Hepatocyte (in vitro differentiated cells): ENCODE measurements at regions not wholly inside any gene's neighbourhood (a gene's known extent, or its start where the extent isn't known, plus 50 kb on each side); places are given as distances from the start of the nearest gene placed in this dataset.

ENCODE experiments used
- EZH2 ChIP-seq: fragments of 200-600 bp; sonication (generic); IDR thresholded peaks from 2 replicates; pipeline ENCODE4 v1.6.1; 2016; ENCODE audit warnings: antibody characterized with exemption, mild to moderate bottlenecking, borderline replicate concordance
- EZH2phosphoT487 ChIP-seq: fragments of 200-600 bp; sonication (generic); IDR thresholded peaks from one replicate; pipeline ENCODE4 v1.6.1; 2018; ENCODE audit warnings: antibody characterized with exemption, mild to moderate bottlenecking, low read depth, moderate library complexity; ENCODE audit not compliant: unreplicated experiment, severe bottlenecking
- TF ChIP-seq, protein P1 (sequence below): fragments of 200-600 bp; sonication (generic); IDR thresholded peaks from 2 replicates; pipeline ENCODE4 v1.5.1; 2016; ENCODE audit warnings: antibody characterized with exemption, mild to moderate bottlenecking; ENCODE audit not compliant: poor library complexity

DNA sequence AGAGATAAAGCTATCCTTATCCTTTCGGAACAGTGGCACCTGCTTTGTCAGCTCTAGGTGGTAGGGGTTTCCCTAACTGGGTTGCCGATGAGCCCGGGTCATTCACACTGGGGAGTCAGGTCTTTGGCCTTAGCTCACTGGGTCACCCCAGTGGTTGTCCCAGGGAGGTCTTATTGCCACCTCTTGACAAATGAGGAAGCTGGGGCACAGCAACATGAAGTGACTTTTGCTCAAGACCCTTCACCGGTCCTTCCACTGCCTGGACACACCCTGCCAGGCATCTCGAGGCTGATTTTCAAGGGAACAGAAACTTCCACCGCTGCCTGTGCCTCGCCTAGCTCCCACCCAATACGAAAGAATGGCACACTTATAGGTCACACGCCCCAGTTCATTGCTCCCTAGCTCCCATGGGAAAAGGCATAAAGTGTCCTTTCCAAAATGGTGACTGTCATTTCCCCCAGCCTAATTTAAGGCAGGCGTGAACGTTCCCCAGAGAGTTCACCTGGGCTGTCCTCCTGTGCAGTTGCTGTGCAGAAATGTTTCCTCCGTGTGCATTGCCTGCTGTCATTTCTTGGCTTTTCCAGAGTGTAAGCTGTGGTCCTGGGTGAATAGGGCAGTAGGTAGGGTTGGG lies 156.1 kb upstream of the CCND2 start:
- TF ChIP-seq, protein P1, sequence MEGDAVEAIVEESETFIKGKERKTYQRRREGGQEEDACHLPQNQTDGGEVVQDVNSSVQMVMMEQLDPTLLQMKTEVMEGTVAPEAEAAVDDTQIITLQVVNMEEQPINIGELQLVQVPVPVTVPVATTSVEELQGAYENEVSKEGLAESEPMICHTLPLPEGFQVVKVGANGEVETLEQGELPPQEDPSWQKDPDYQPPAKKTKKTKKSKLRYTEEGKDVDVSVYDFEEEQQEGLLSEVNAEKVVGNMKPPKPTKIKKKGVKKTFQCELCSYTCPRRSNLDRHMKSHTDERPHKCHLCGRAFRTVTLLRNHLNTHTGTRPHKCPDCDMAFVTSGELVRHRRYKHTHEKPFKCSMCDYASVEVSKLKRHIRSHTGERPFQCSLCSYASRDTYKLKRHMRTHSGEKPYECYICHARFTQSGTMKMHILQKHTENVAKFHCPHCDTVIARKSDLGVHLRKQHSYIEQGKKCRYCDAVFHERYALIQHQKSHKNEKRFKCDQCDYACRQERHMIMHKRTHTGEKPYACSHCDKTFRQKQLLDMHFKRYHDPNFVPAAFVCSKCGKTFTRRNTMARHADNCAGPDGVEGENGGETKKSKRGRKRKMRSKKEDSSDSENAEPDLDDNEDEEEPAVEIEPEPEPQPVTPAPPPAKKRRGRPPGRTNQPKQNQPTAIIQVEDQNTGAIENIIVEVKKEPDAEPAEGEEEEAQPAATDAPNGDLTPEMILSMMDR = no peak
- TF ChIP-seq EZH2phosphoT487 (no peak), EZH2 (no peak)
